VCaP (cell line): ENCODE measurements at regions not wholly inside any gene's neighbourhood (a gene's known extent, or its start where the extent isn't known, plus 50 kb on each side); places are given as distances from the start of the nearest gene placed in this dataset.

Experiments
- H3K27ac ChIP-seq: fragments of 450-650 bp; 2 replicates; pipeline ENCODE4 v1.5.1; 2017
- CTCF ChIP-seq: fragments of 450-650 bp; conservative IDR thresholded peaks from 2 replicates; pipeline ENCODE4 v1.5.1; 2017; ENCODE audit warnings: mild to moderate bottlenecking, moderate library complexity

- no peak for TF ChIP-seq CTCF
- no peak overlapping the region for H3K27ac ChIP-seq
Observed at GRCh38 chr2:239756790-239757760, 268.1 kb downstream of the NDUFA10 start.

- no peak overlapping the region for H3K27ac ChIP-seq
- no peak for TF ChIP-seq CTCF
Observed at GRCh38 chr2:239756031-239756789, 268.9 kb downstream of the NDUFA10 start.

GRCh38 chr2:239753401-239753837, 271.7 kb downstream of the NDUFA10 start:
- no peak overlapping the region for H3K27ac ChIP-seq
- no peak for TF ChIP-seq CTCF

GRCh38 chr2:239752951-239753350, 272.2 kb downstream of the NDUFA10 start:
- TF ChIP-seq CTCF = no peak
- no peak overlapping the region for H3K27ac ChIP-seq

- no peak for TF ChIP-seq CTCF
- no peak overlapping the region for H3K27ac ChIP-seq
Observed at GRCh38 chr2:239751679-239752355, 273.3 kb downstream of the NDUFA10 start.

GRCh38 chr2:239750929-239751678, 274.0 kb downstream of the NDUFA10 start:
- no peak overlapping the region for H3K27ac ChIP-seq
- no peak for TF ChIP-seq CTCF
